ENCODE measurements at regions not wholly inside any gene's neighbourhood (a gene's known extent, or its start where the extent isn't known, plus 50 kb on each side); places are given as distances from the start of the nearest gene placed in this dataset.

DNA sequence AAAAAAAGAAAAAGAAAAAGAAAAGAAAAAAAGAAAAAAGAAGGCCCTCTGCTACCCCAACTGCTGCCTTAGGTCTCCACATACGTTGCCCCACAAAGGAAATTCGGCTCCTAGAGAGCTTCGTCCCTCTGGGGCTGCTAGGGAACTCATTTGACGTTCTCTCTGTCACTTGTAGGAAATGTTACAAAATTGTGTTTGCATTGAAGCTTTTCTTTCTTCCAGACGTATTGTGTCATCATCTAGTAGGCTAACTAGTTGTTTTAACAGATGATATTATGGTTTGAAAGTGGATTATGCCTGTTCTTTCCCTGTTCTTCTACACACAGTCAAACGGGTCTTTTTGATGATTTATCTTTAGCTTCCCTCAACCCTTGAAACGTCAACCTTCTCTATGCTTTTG, 125.3 kb downstream of the BDH1 start:
- CTCF ChIA-PET (ENCODE audit: partially characterized antibody) = interaction anchor here (1.2 to 1.3 kb wide), 2 partner anchors 24 to 169 kb away, joined by 3 read pairs; no protein-coding TSS in a partner anchor
- 87% methylated on average over 7 of the region's 7 CpGs; no CpG with 5 or more reads in 1 of the 2 experiments for WGBS, 2 experiments (ENCODE audit: extremely low coverage in 1 of 2, insufficient coverage in 1 of 2, insufficient read length in 1 of 2, insufficient replicate concordance in 2 of 2, low coverage in 1 of 2, low lambda C conversion rate in 2 of 2, missing lambda C conversion rate in 1 of 2)

More for the DNA sequence above, 125.3 kb downstream of the BDH1 start:
- Histone ChIP-seq H3K79me2 (ENCODE audit: control insufficient read depth in 1 of 2, insufficient read depth in 2 of 2, low read length in 2 of 2) (no peaks in the 10 kb centered on the region), H4K5ac (ENCODE audit: insufficient read length, low read depth, low read length) (no peak overlapping the region), H2BK15ac (ENCODE audit: low read length) (no peak overlapping the region), H2AFZ (ENCODE audit: low read length) (no peak overlapping the region), H3K36me3 (ENCODE audit: control insufficient read depth in 2 of 4, insufficient read depth in 4 of 4, low read length in 3 of 4) (no peaks in the 10 kb centered on the region), H2AK5ac (ENCODE audit: low read depth, low read length) (no peak overlapping the region), H3K4me2 (ENCODE audit: insufficient read depth in 1 of 2, low read depth in 2 of 2, low read length in 2 of 2) (no peak overlapping the region), H3K4me1 (replicated peaks in 1 of 4; ENCODE audit: control insufficient read depth in 3 of 4, insufficient read depth in 4 of 4, low read length in 3 of 4) (no peaks in the 10 kb centered on the region), H2BK20ac (ENCODE audit: low read length) (no peak overlapping the region), H2BK120ac (replicated peaks; ENCODE audit: low read depth, low read length) (no peak overlapping the region), H3K23ac (ENCODE audit: insufficient read length) (no peak overlapping the region), H3K27ac (ENCODE audit: low read depth, low read length) (no peak overlapping the region), H2BK12ac (ENCODE audit: low read depth, low read length) (no peak overlapping the region), H3K56ac (replicated peaks; ENCODE audit: insufficient read length, low read depth, low read length) (no peak overlapping the region), H3K9ac (replicated peaks in 1 of 4; ENCODE audit: extremely low read depth in 1 of 4, low read depth in 3 of 4, low read length in 3 of 4) (no peak overlapping the region), H3K27me3 (replicated peaks in 1 of 4; ENCODE audit: control insufficient read depth in 3 of 4, extremely low read depth in 1 of 4, insufficient read depth in 3 of 4, low read length in 3 of 4) (no peaks in the 10 kb centered on the region; a peak in 2 of 7 replicates), H2BK5ac (ENCODE audit: low read depth, low read length) (no peak overlapping the region), H3K9me3 (ENCODE audit: insufficient read depth in 2 of 2, low read depth in 1 of 2, low read length in 1 of 2) (no peaks in the 10 kb centered on the region), H3K23me2 (ENCODE audit: low read depth, low read length) (peaks cover 3% of the 10 kb centered on the region; the same call in 1 of the 2 replicates), H4K91ac (replicated peaks; ENCODE audit: insufficient read length, low read length) (no peak overlapping the region), H4K8ac (ENCODE audit: extremely low read depth, insufficient read depth, low read length) (no peak overlapping the region), H3K14ac (ENCODE audit: insufficient read length) (no peak overlapping the region), H3K18ac (ENCODE audit: extremely low read depth, low read length) (no peak overlapping the region), H3K79me1 (ENCODE audit: low read depth, low read length) (no peaks in the 10 kb centered on the region), H3K4ac (replicated peaks; ENCODE audit: insufficient read length, low read depth, low read length) (no peak overlapping the region), H4K20me1 (replicated peaks in 1 of 2; ENCODE audit: control insufficient read depth in 1 of 2, insufficient read depth in 2 of 2, low read length in 2 of 2) (no peaks in the 10 kb centered on the region), H3K4me3 (ENCODE audit: extremely low read depth in 1 of 4, insufficient read depth in 2 of 4, low read depth in 3 of 4, low read length in 4 of 4) (no peak overlapping the region)
- no peak for FAIRE-seq
- TF ChIP-seq POLR2AphosphoS5 (IDR thresholded peaks at IDR 0.05; ENCODE audit: low read depth, low read length) (no peak), KDM5A (IDR thresholded peaks at IDR 0.05; ENCODE audit: low read length) (no peak), TAF7 (optimal IDR thresholded peaks at IDR 0.05; ENCODE audit: borderline replicate concordance, low read depth, low read length) (no peak), SAP30 (IDR thresholded peaks at IDR 0.05; ENCODE audit: insufficient read depth, insufficient replicate concordance, low read length) (no peak), BRCA1 (IDR thresholded peaks at IDR 0.05; ENCODE audit: low read depth, low read length) (no peak), ZNF274 (IDR thresholded peaks at IDR 0.05; ENCODE audit: borderline replicate concordance, extremely low read depth, low read length) (no peak), TEAD4 (IDR thresholded peaks at IDR 0.05; ENCODE audit: low read depth, low read length) (no peak)
- TF ChIP-seq, protein P1, sequence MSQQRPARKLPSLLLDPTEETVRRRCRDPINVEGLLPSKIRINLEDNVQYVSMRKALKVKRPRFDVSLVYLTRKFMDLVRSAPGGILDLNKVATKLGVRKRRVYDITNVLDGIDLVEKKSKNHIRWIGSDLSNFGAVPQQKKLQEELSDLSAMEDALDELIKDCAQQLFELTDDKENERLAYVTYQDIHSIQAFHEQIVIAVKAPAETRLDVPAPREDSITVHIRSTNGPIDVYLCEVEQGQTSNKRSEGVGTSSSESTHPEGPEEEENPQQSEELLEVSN (IDR thresholded peaks at IDR 0.05) = no peak
- POLR2A ChIA-PET (ENCODE audit: partially characterized antibody) = no interaction called here
- DNase-seq (ENCODE audit: low read depth in 1 of 2, low spot score in 2 of 2) = no peak

Data from H1 (cell line).